ENCODE measurements at regions not wholly inside any gene's neighbourhood (a gene's known extent, or its start where the extent isn't known, plus 50 kb on each side); places are given as distances from the start of the nearest gene placed in this dataset.
A peak's percentile ranks its signal among the peaks of the same experiment; 100 is the strongest.

DNA sequence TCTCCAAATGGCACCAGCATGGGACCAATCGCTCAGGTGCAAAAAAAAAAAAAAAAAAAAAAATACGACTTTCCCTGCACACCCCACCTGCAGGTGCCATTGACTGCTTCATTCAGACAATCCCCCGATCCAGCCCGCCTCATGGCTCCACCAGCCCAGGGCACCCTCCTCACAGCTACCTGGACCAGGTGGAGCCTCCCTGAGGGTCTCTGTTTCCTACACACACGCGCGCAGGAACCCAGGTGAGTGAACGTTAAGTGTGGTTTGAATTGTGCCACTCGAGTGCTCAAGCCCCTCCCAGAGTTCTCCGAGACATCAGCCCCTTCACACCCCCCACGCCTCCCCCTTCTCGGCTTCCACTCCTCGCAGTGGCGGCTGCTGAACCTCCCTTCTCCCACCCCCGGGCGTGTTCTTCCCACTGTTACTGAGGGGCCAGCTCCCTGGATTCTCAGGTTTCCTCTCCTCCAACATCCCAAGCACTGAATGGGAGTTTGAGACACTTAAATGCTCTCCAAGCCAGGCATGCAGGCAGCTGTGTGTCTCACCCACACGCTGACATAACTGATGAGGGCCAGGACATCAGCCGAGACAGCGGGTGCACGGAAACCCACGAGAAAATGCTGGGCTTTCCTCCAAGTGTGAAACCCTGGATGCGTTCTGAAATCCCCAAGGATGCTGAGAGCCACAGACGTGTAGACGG lies 88.8 kb upstream of the SNTG2 start:
- no peak for DNase-seq

GRCh38 chr2:860259-860855 lies 90.3 kb upstream of the SNTG2 start:
- no peak for DNase-seq

DNA sequence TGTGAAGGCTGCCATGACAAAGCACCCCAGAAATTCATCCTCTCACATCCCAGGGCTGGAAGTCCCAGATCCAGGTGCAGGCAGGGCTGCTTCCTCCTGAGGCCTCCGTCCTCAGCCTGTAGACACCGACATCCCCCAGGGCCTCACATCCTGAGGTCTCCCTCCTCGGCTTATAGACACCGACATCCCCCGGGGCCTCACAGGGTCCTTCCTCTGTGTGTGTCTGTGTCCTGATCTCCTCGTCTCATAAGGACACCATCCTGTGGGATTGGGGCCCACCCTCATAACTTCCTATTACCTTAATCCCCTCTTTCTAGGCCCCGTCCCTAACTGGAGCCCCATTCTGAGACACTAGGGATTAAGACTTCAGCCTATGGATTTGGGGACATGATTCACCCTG lies 92.0 kb upstream of the SNTG2 start:
- no peak for DNase-seq

- no peak for DNase-seq
Observed at GRCh38 chr2:857937-858336, 92.7 kb upstream of the SNTG2 start.

GRCh38 chr2:857081-857480 lies 93.6 kb upstream of the SNTG2 start:
- no peak for DNase-seq

GRCh38 chr2:856456-856855 lies 94.2 kb upstream of the SNTG2 start:
- no peak for DNase-seq

DNA sequence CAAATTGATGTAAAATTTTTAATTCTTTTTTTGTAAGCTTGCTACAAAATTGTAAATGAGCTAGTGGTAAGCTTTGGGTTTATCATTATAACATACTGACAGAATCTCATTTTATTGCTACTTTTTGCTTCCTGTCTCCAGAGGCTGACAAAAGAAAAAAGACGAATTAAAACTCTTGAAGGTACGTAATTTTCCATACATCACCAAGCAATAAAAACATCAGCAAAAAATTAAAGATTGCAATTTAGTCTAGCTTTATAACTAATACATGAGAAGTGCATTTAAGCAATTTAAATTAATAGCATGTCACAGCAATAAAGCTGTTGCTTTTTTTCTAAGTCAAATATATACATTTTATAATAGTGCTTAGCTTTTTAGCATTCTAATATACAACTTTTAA lies 94.6 kb upstream of the SNTG2 start:
- DNase-seq: no peak

- no peak for DNase-seq
Observed at GRCh38 chr2:855177-855576, 95.5 kb upstream of the SNTG2 start.

DNA sequence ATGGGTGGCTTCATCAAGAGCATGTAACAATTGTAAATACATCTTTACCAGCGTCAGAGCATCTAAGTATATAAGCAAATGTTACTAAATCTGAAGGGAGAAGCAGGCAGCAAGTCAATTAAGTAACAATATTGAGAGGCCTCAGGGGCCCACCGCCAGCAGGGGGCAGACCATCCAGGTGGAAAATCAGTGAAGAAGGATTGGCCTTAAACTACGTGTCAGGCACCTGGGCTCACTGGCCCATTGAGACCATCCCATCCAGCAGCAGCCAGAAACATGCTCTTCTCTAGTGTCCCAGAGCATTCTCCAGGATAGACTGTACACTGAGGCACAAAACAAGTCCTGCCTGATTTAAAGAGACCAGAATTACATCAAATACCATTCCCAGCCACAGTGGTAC lies 96.2 kb upstream of the SNTG2 start:
- DNase-seq: no peak

DNA sequence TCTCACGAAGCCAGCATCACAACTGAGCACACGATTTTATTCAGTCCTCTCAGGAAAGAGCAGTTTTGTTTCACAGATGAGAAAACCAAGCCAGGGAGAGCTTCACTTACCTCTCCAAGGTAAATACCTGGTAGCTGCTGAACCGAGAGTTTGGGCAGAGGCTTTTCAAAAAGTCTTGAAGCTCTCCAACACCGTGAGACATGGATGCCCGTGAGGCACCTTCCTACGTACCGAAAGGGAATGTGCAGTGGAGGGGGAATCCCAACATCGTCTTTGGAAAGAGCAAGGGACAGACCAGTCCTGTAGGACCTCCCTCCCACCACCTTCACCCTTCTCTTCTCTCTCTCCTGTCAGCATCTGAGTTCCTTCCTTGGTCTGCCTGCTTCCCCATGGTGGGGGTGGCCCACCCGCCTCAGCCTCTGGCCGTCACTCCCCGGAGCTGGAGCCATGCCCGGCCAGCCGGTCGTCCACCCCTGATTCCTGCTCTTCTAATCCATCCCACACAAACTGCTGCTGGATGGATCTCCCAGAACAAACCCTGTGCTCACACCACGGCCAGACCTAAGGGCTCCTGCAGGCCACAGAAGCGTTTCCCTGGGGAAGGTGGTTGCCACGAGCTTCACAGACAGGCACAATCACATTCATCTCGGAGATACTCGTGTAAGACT lies 97.3 kb upstream of the SNTG2 start:
- DNase-seq: peak in 1 of 3 donors; percentile 44

DNA sequence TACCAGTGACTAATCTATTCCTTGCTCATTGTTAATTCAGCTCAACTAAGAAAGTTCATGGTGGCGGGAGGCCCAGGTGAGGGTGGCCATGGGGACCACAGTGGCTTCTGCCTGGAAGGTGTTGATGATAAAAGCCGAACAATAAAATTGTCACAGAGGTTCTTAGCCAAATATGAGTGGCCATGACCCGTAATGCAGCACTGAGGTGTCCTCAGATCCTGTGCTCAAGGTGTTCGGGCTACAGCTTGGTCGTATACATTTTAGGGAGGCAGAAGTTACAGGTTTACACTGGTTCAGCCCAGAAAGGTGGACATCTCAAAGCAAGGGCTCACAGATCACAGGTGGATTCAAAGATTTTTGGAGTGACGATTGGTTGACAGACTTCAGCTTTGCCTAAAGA lies 98.5 kb upstream of the SNTG2 start:
- DNase-seq: no peak

GRCh38 chr2:851680-852079 lies 99.0 kb upstream of the SNTG2 start:
- no peak for DNase-seq

- no peak for DNase-seq
Observed at GRCh38 chr2:851078-851477, 99.6 kb upstream of the SNTG2 start.

- no peak for DNase-seq
Observed at GRCh38 chr2:850429-850828, 100.2 kb upstream of the SNTG2 start.

- no peak for DNase-seq
Observed at GRCh38 chr2:848099-848498, 102.5 kb upstream of the SNTG2 start.

DNA sequence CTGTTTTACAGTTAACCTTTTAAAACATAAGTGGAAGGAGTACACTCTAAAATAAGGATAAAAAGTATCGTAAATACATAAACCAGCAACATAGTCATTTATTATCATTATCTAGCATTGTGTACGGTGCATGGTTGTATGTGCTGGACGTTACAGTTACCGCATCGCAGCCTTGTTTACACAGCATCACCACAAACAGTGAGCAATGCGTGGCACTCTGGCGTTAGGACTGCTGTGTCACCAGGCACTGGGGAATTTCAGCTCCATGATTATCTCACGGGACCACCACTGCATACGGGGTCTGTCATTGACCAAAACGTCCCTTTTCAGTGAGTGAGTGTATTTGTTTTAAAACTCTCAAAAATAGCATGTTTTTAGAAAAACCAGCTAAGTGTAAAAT lies 103.0 kb upstream of the SNTG2 start:
- DNase-seq: no peak

DNA sequence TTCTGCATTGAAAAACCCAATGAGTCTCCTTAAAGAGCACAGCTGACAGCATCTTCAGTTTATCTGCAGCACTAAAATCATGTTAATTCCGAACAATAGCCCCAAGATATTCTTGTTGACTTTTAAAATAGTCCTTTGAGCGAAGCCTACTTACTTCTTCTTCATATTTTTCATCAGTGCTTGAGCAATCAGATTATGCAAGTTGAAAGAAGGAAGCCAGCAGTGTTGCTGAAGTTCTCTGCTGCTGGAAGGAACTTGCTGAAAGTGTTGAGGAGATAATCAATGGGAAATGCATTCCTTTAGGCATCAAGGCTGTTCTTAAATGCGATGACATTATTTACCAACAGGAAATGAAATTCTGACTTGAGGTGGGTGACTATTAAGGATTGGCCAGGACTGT lies 105.9 kb upstream of the SNTG2 start:
- DNase-seq: no peak

GRCh38 chr2:842151-842803 lies 108.4 kb upstream of the SNTG2 start:
- no peak for DNase-seq

DNA sequence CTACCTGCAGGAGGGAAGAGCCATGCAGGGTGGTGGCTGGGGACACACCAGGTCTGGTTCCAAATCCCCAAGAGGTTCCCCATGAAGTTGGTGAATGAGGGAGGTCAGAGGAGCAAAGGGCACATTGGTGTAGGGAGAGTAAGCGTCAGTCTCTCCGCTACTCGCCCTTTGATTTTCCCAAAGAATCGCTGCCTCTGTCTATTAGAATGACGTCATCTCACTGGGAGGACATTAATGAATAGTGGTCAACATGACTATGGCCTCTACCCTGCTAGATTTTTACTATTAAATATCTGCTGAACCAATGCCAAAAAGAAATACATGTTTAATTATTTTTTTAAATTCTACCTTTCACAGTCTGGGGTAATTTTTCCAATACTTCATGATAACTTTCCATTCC lies 109.6 kb upstream of the SNTG2 start:
- no peak for DNase-seq

- DNase-seq: no peak
Observed at GRCh38 chr2:834233-834632, 116.4 kb upstream of the SNTG2 start.

- DNase-seq: no peak
Observed at GRCh38 chr2:833180-833579, 117.5 kb upstream of the SNTG2 start.

DNA sequence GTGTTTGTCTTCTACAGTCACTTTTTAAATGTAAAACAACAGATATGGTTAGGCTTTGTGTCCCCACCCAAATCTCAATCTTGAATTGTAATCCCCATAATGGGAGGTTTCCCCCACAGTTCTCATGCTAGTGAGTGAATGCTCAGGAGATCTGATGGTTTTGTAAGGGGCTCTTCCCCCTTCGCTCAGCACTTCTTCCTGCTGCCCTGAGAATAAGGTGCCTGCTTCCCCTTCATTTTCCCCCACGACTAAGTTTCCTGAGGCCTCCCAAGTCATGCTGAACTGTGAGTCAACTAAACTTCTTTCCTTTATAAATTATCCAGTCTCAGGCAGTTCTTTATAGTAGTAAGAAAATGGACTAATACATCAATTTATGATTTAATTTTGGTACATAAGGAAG lies 118.0 kb upstream of the SNTG2 start:
- DNase-seq: no peak

DNA sequence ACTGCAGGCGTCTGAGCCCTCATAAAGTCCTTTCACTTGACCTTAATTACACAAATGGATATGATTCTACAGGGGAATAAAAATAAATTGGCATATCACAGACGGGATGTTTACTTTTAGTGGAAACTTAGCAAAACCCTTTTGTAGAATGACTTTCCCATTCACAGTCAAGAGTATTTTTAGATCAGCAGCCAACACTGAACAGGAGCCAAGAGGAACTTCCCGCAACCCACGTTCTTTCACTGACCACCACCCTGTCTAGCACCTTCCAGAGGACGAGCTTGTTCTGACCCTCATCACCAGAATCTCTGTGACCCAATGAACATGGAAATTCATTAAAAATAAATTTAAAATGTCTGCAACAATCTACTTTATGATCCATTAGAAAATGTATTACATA lies 119.0 kb upstream of the SNTG2 start:
- no peak for DNase-seq

Measured in muscle of back (tissue), 3 donors.